T47D (cell line): ENCODE measurements at regions not wholly inside any gene's neighbourhood (a gene's known extent, or its start where the extent isn't known, plus 50 kb on each side); places are given as distances from the start of the nearest gene placed in this dataset.
"Not testable (repeated sequence)": the region's sequence is repeated elsewhere in the genome, so short reads cannot be mapped to it uniquely, and the experiment has no call there.

Experiments
- DNase-seq, 2 experiments: peaks; one replicate each; pipeline versions ENCODE4 v3.0.0 to v3.0.0-alpha.2; 2011 to 2012; ENCODE audit warnings: low read depth in 1 of 2, low spot score in 1 of 2
- JUND ChIP-seq: IDR thresholded peaks from 2 replicates; pipeline ENCODE4 v1.6.1; 2012; ENCODE audit warnings: low read depth
- in situ Hi-C: cut with HindIII; loops from 2 replicates; pipeline ENCODE4 v1.10.0; 2016; ENCODE audit warnings: low sequenced_read_pairs, low pct_unique_long_range_greater_than_20kb

DNA sequence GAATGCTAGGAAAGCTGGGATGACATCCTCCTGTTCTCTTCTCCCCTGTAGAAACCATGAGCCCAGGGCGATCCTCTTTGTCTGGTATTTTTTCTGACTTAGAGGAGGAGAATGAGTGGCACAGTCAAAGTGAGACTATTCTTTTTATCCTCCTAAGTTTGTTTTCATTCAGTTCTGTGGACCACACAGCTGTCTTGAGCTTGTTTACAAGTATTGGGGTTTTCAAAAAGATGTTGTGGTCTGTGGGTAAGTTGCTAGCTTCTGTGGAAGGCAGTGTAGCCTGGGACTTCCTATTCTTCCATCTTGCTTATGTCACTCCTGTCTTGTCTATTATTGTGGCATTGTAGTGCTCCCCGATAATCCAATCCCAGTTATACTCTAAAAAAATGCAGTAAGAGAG is 223.0 kb downstream of the PAPSS1 start:
- no peak for DNase-seq
- in situ Hi-C loops: no loop called here
- TF ChIP-seq JUND: no peak

DNA sequence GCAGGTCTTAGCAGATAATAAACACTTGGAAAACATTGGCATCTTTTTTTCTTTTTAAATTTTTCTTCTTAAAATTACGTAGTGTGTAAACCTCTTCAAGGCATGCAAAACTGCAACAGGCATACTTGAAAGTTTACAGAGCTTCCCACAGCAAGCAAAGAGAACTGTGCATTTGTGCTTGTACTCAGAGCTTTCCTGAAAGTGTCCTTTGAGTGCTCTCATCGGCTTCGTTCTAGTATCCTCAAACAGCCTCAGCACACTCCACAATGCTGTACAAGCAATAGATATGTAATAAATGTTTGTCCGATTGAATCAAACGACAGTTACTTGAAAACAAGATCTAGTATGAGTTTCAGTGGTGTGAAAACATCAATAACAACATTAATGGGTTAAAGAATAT is 227.5 kb downstream of the PAPSS1 start:
- in situ Hi-C loops: no loop called here
- no peak for DNase-seq
- no peak for TF ChIP-seq JUND

DNA sequence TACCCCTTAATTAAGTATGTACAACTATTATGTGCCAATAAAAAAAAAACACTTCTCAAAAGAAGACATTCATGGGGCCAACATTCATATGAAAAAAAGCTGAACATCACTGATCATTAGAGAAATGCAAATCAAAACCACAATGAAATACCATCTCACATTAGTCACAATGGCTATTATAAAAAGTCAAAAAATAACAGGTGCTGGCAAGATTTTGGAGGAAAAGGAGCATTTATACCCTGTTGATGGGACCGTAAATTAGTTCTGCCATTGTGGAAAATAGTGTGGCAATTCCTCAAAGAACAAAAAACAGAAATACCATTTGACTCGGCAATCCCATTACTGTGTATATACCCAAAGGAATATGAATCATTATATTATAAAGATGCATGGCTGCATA is 229.9 kb downstream of the PAPSS1 start:
- in situ Hi-C loops: no loop called here
- DNase-seq: no peak
- no peak for TF ChIP-seq JUND

DNA sequence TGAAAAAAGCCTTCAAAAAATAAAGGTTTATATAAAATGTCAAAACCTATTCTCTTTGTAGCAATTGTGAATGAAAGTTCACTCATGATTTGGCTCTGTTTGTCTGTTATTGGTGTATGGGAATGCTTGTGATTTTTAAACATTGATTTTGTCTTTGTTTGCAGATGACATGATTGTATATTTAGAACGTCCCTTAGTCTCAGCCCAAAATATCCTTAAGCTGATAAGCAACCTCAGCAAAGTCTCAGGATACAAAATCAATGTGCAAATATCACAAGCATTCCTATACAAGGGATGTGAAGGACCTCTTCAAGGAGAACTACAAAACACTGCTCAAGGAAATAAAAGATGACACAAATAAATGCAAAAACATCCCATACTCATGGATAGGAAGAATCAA is 236.4 kb downstream of the PAPSS1 start:
- in situ Hi-C loops: not testable (repeated sequence)
- DNase-seq: peak in 1 of 2 experiments; percentile 4

DNA sequence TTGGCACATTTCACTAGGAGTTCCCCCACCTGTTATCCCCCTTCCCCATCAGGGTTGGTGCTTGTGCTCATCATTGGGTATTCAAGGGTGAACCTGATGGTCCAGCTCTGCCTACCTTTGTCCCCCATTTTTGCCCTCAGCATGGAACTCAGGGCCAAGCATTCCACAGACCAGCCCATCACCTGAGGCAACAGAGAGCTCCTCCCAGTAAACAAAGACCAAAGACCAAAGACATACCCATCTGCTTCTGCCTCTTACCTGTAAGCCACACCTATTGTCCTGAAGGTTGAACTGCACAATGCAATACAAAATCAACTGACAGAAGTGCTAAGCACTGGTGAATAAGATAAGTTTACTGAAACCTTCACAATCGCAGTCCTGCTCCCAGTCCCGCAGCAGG is 237.5 kb downstream of the PAPSS1 start:
- no peak for DNase-seq
- TF ChIP-seq JUND: no peak
- in situ Hi-C loops: no loop called here

DNA sequence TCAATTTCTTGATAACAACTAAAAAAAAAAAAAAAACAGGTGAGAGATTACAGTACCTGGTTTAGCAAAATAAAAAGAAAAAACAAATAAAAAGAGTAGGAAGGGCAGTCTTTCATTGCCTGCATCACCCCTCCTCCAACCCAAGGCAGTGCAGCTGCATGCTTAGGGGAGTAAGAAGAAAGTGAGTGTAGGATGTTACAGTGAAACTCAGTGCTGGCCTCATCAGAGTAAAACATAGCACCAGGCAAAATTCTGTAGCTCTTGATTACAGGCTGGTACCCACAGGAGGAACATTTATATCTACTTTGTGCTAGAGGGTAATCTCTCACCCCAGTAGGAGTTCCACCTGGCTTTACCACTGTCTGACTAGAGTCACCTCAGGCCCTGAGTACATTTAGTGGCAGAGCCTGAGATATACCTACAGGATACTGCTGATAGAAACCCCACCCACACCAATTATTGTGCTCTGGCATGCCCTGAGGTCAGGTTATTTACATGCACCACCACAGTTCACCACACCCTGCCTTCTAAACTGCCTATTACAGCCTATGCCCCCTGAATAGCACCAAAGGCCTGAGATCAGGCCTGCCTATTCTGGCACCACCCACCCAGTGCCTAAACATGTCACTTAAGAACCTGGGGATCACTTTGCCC is 241.6 kb downstream of the PAPSS1 start:
- no peak for DNase-seq
- in situ Hi-C loops: no loop called here
- TF ChIP-seq JUND: no peak

DNA sequence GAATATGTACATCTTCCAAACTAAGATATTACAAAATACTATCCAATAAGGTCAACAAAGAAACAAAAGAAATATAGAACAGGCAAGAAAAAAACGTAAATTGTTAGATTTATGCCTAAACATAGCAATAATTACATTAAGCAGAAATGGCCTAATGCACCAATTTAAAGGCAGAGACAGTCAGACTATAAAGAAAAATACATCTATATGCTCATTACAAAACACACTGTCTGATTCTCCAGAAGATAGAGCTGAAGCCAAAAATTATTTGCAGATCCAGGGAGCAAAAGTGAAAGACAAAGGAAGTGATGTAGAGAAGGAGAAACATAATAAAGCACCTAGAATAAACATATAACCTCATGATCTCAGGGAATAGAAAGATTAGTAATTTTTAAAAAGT is 246.9 kb downstream of the PAPSS1 start:
- no peak for DNase-seq
- in situ Hi-C loops: no loop called here
- TF ChIP-seq JUND: no peak

DNA sequence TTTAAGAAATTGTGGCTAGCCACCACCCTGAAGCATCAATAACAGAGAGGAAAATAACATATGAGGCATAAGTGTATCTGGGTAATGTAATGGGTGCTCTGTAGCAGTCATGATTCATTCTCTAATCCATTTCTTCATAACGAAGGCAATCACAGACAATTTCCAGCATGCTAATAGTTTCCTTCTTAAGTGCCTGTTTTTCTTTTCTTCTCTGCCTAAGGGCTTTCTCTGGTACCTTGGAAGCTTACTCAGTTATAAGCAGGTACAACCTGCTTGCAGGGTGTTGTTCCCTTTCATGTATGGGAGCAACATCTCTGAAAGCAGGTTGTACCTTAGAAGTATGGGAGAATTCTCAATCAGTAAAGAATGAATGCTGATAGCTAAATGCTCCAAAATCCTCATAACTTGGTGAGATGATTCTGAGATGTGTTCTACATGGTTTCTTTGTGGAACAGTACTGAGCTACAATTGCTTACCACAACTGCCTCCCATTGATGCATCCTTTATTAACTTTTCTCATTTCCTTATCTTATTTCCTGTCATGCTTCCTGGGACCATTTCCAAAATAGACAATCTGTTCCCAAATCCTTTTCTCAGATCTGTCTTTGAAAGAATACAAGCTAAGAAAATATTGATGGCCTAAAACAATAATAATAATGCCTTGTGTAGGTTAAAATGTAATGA is 247.6 kb downstream of the PAPSS1 start:
- no peak for DNase-seq
- in situ Hi-C loops: no loop called here
- no peak for TF ChIP-seq JUND

DNA sequence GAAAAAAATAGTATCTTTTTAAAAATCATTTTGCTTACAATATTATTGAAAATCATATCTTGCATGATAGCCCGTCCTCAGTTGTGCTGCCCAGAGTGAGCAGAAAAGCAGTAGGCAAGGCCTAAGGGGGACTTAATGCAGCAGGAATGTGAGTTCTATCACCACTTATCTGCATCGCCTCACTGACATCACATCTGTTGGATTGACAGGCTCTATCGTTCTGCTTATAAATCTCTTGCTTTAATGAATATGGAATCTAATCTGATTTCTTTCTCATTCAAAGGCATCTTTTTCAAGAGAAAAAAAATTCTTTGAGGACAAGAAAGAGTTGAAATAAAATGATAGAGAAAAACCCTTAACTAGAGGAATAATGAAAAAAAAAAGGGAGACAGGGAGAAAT is 249.9 kb downstream of the PAPSS1 start:
- no peak for DNase-seq
- TF ChIP-seq JUND: no peak
- in situ Hi-C loops: no loop called here

DNA sequence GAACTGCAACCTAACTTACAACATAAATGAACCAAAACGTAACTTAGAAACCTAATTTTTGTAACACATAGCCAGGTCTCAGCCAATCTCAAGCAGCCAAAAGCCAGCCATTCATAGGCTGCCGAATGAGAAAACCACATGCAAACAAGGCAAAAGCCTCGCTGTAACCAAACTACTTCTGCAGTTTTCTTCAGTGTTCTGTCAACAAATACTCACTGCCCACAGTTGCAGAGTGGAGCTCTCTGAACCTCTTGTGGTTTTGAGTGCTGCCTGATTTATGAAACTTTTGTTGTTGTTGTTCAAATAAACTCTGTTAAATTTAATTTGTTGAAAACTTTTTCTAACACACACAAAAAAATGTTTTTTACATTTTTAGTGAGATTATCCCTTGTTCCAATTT is 251.2 kb downstream of the PAPSS1 start:
- in situ Hi-C loops: no loop called here
- peak in 1 of 2 experiments; percentile 22 for DNase-seq
- no peak for TF ChIP-seq JUND

DNA sequence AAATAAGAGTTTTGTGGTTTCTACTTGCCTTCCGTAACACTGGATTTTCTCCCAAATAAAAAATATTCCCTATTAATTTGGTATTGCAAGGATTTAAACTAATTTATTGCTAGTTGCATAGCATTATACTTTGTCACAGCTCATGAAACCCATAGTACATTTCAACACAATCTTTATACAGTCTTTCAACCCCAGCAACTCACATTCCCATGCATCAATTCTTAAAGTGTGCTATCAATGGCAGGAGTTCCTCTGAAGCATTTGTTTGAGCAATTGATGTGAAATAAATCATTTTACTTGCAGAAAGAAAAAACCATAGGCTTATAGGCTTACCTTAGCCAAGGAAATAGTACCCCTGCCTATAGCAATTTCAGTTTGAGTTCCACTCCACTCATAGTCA is 251.9 kb downstream of the PAPSS1 start:
- DNase-seq: no peak
- no peak for TF ChIP-seq JUND
- in situ Hi-C loops: no loop called here

DNA sequence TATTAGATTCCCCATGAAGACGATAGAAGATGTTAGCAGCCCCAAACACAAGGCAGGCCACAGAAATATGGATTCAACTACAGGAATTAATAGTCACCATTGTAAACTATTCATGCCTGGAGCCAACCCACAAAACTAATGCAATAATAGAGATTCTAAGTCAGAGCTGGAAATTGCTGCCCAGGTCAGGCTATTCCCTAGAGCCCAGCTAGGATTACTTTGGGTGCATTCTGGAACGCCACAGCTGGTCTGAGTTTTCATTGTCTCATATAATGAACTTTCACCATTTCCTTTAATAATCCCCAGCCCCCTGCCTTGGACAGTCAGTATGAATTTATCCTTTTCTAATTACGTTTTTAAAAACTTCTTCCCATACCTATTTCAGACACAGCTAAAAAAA is 252.6 kb downstream of the PAPSS1 start:
- in situ Hi-C loops: no loop called here
- TF ChIP-seq JUND: no peak
- no peak for DNase-seq

DNA sequence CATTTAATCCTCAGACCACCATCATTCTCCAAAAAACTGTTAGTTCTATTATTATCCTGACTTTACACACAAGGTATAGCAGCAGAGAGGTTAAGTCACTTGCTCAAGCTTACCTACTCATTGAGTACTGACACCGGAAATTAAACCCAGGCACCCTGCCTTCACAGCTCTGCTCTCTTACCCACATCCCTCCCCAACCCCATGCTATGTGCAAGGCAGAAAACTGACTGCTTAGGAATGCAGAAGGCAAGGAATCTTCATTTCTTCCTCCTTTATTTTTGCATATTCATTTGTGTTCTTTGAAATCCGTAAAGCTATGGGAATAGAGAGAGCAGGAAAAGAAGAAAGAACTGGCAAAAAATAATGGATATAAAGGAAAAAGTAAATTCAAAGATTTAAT is 261.8 kb downstream of the PAPSS1 start:
- in situ Hi-C loops: no loop called here
- DNase-seq: no peak
- TF ChIP-seq JUND: no peak

DNA sequence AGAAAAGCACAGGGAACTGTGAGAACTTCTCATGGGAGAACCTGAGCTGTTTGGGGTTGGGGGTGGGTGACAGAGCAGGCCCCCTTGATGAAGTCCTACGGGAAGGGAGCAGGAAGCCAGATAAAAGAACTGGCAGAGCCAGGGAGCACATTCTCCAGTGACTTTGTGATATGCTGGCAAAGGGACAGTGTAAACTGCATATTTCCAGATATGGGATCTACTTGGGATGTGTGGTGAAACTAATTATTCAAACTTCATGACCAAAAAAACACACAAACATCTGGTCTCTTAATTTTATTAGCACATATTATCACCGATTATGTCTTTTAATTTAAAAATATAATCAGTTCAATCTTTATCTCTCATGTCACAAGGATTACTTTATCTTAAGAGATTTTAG is 266.0 kb downstream of the PAPSS1 start:
- no peak for TF ChIP-seq JUND
- in situ Hi-C loops: no loop called here
- DNase-seq: no peak
